ENCODE measurements at regions not wholly inside any gene's neighbourhood (a gene's known extent, or its start where the extent isn't known, plus 50 kb on each side); places are given as distances from the start of the nearest gene placed in this dataset.
"Not testable (repeated sequence)": the region's sequence is repeated elsewhere in the genome, so short reads cannot be mapped to it uniquely, and the experiment has no call there.

DNA sequence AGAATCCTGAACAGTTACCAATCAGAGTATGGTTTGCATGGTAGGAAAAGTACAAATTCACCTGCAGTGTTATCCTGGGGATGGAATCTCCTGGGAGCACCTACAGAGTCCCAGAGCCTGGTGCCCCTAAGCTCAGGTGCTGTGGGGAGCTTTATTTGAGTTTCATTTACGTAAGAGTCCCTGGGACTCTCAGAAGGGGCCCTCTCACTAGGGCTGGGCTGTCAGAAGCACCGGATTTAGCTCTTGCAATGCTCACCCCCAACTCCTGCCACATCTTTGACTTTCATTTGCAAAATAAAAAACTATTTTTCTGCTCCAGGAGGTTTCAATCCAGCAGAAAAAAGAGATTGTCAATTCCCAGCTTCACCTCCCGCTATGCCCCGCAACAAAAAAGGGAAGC is 569.8 kb upstream of the B3GAT1 start:
- H3K4me1 ChIP-seq (replicated peaks) = no peaks in the 10 kb centered on the region
- no peak for DNase-seq (ENCODE audit: low spot score)
- no peak overlapping the region for H3K4me3 ChIP-seq
- TF ChIP-seq CTCF (IDR thresholded peaks at IDR 0.05) (no peak), POLR2AphosphoS5 (IDR thresholded peaks at IDR 0.05) (no peak), POLR2A (IDR thresholded peaks at IDR 0.05) (no peak)
- no peaks in the 10 kb centered on the region for H3K36me3 ChIP-seq
- 61% methylated on average over 4 of the region's 4 CpGs for WGBS
- intact Hi-C loops (cut with DNase I) = no loop called here
- H3K9me3 ChIP-seq = no peaks in the 10 kb centered on the region
- no peak overlapping the region for H3K27ac ChIP-seq
- H3K27me3 ChIP-seq (replicated peaks; ENCODE audit: insufficient read depth) = no peaks in the 10 kb centered on the region

DNA sequence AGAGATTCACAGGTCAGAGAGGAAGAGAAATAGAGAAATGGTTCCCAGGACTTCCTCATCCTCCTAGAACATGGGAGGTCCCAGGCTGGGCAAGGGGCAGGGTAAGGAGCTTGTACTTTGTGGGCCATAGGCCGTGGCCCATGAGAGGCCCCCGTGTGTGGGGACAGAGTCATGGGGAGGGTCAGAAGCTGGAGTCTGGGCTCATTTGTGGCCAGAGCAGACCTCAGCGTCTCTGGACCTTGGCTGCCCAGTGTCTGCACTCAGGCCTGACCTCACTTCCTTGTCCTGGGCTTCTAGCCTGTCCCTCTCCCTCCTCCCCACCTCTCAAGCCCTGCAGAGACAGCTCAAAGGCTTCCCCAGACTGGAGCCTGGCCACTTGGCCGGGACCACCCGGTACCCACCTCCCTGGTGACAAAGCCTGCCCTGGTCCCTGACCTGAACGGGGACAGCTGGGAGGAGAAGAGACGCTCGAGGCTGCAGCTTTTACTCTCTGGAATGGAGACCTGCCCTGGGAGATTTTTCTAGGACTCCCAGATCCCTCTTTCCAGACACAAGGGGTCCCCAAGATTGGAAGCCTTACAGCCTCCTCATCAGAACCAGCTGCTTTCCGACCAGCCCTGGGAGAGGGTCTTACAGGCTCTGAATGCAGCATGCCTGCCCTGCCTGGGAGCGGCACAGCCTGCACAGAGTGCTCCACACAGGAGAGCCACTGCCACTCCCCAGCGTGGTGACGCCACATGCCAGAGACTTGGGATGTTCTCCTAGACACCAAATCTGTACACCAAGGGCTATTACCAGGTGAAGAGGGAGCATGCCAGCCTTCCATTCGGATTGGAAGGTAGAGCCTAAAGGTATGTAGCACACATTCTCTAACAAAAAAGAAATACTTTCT is 569.0 kb upstream of the B3GAT1 start:
- Histone ChIP-seq H3K9me3 (no peaks in the 10 kb centered on the region), H3K27ac (no peak overlapping the region), H3K27me3 (replicated peaks; ENCODE audit: insufficient read depth) (no peaks in the 10 kb centered on the region), H3K4me1 (replicated peaks) (no peaks in the 10 kb centered on the region), H3K36me3 (no peaks in the 10 kb centered on the region), H3K4me3 (no peak overlapping the region)
- TF ChIP-seq POLR2A (IDR thresholded peaks at IDR 0.05) (no peak), CTCF (IDR thresholded peaks at IDR 0.05) (no peak), POLR2AphosphoS5 (IDR thresholded peaks at IDR 0.05) (no peak)
- intact Hi-C loops (cut with DNase I) = no loop called here
- 83% methylated on average over 12 of the region's 13 CpGs for WGBS
- no peak for DNase-seq (ENCODE audit: low spot score)

- H3K9me3 ChIP-seq; DNase-seq (ENCODE audit: low spot score); H3K27me3 ChIP-seq (replicated peaks; ENCODE audit: insufficient read depth); intact Hi-C loops (cut with DNase I); H3K4me1 ChIP-seq (replicated peaks); H3K4me3 ChIP-seq; H3K27ac ChIP-seq; H3K36me3 ChIP-seq: not testable (repeated sequence)
- 66% methylated on average over 12 of the region's 12 CpGs for WGBS
These were observed 567.0 kb upstream of the B3GAT1 start for GRCh38 chr11:134979089-134979457.

DNA sequence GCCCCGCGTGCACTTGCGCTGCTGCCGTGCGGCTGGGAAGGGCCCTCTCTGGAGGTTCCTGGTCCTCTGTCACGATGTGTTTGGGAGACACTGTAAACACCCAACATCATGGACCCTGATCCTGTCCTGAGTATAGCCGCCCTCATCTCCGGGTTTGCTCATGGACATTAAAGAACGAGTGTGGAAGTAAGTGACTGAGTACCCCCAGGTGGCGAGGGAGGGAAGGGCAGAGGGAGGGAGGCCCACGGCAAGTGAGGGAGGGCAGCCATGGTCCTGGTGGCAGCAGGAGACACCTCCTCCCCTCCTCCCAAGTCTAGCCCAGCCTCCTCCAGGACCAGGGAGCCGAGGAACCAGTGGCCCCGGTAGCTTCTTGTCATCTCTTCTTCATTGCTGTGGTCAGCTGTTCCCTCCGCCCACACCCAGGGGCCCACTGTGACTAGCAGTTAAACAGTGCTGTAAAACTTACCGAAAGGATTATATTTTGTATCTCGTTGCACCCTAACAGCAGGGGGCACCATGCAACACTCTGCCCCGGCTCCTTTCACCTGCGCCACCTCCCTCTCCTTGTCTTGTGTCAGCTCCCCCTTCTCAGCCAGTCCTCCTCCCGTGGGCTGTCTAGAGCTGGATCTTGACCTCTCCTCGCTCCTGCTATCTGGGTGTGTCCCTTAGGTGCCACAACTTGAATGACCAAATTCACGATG is 566.5 kb upstream of the B3GAT1 start:
- intact Hi-C loops (cut with DNase I) = no loop called here
- Histone ChIP-seq H3K27me3 (replicated peaks; ENCODE audit: insufficient read depth) (no peaks in the 10 kb centered on the region), H3K27ac (no peak overlapping the region), H3K9me3 (no peaks in the 10 kb centered on the region), H3K4me3 (no peak overlapping the region), H3K4me1 (replicated peaks) (no peaks in the 10 kb centered on the region), H3K36me3 (no peaks in the 10 kb centered on the region)
- WGBS = 67% methylated on average over 21 of the region's 21 CpGs
- no peak for DNase-seq (ENCODE audit: low spot score)
- TF ChIP-seq POLR2AphosphoS5 (IDR thresholded peaks at IDR 0.05) (no peak), POLR2A (IDR thresholded peaks at IDR 0.05) (no peak), CTCF (IDR thresholded peaks at IDR 0.05) (no peak)

GRCh38 chr11:134976551-134976950 is 564.5 kb upstream of the B3GAT1 start:
- H3K36me3 ChIP-seq = no peaks in the 10 kb centered on the region
- TF ChIP-seq POLR2AphosphoS5 (IDR thresholded peaks at IDR 0.05) (no peak), CTCF (IDR thresholded peaks at IDR 0.05) (no peak), POLR2A (IDR thresholded peaks at IDR 0.05) (no peak)
- no peak overlapping the region for H3K27ac ChIP-seq
- 60% methylated on average over 7 of the region's 7 CpGs for WGBS
- DNase-seq (ENCODE audit: low spot score) = no peak
- no peaks in the 10 kb centered on the region for H3K27me3 ChIP-seq (replicated peaks; ENCODE audit: insufficient read depth)
- H3K4me1 ChIP-seq (replicated peaks) = no peaks in the 10 kb centered on the region
- no peaks in the 10 kb centered on the region for H3K9me3 ChIP-seq
- no peak overlapping the region for H3K4me3 ChIP-seq
- intact Hi-C loops (cut with DNase I) = no loop called here

Data from prostate gland (tissue), 2 donors.